PFSK-1 (cell line): ENCODE measurements at regions not wholly inside any gene's neighbourhood (a gene's known extent, or its start where the extent isn't known, plus 50 kb on each side); places are given as distances from the start of the nearest gene placed in this dataset.

Experiments
- POLR2AphosphoS5 ChIP-seq: IDR thresholded peaks from 2 replicates; pipeline ENCODE4 v1.6.1; 2012; ENCODE audit warnings: low read depth, mild to moderate bottlenecking, control low read depth, low read length, moderate library complexity
- TAF1 ChIP-seq: IDR thresholded peaks from 2 replicates; pipeline ENCODE4 v1.6.1; 2012; ENCODE audit warnings: low read length, control low read depth, borderline replicate concordance; ENCODE audit not compliant: insufficient read depth

DNA sequence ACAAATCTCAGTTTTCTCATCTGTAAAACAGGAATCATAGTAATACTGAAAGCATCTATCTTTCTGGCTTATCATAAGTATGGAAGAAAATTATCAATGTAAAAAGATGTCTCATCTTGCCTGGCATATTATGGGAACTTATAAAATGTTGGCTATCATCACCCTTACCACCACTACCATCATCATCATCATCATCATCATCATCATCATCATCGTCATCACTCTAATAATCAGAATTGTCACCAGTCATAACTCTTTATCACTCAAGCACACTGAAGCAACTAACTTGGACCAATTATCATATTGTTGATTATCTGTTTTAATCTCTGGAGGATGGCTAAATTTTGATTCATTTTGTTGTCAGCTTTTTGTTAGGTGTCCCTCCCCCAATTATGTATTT is 825.4 kb downstream of the SORCS3 start:
- TF ChIP-seq TAF1 (no peak), POLR2AphosphoS5 (no peak)
